H1 (cell line): ENCODE measurements at regions not wholly inside any gene's neighbourhood (a gene's known extent, or its start where the extent isn't known, plus 50 kb on each side); places are given as distances from the start of the nearest gene placed in this dataset.

Experiments
- CTCF ChIA-PET: fragments of 300-600 bp; sonication (Branson Sonifier 250); formaldehyde crosslinking; loops from one replicate; lab custom pipeline; 2021; ENCODE audit not compliant: partially characterized antibody; lab: Charles Lee
- POLR2A ChIA-PET: fragments of 300-600 bp; sonication (Branson Sonifier 250); formaldehyde crosslinking; loops from one replicate; lab custom pipeline; 2021; ENCODE audit warnings: inconsistent platforms; ENCODE audit not compliant: partially characterized antibody; lab: Charles Lee
- DNase-seq, 2 experiments: peaks; one replicate each; pipeline versions ENCODE4 v3.0.0 to v3.0.0-alpha.2; 2010 to 2022; ENCODE audit warnings: low spot score in 2 of 2, low read depth in 1 of 2, mixed read lengths in 1 of 2
- FAIRE-seq: peaks from 2 replicates; lab custom pipeline; 2011; peaks lifted over from hg19 to GRCh38; lab: Jason Lieb, UNC
- H2AFZ ChIP-seq: 2 replicates; pipeline ENCODE4 v1.8.1; 2012; ENCODE audit warnings: low read length, inconsistent platforms
- H2AK5ac ChIP-seq: 2 replicates; pipeline ENCODE4 v1.6.1; 2013; ENCODE audit warnings: low read depth, low read length
- H2BK120ac ChIP-seq: replicated peaks from 2 replicates; pipeline ENCODE3; 2013; ENCODE audit warnings: low read depth, low read length, inconsistent platforms
- H2BK12ac ChIP-seq: 2 replicates; pipeline ENCODE4 v1.6.1; 2013; ENCODE audit warnings: low read depth, low read length
- H2BK15ac ChIP-seq: 2 replicates; pipeline ENCODE4 v1.6.1; 2013; ENCODE audit warnings: low read length
- H2BK20ac ChIP-seq: 2 replicates; pipeline ENCODE4 v1.6.1; 2013; ENCODE audit warnings: low read length
- H2BK5ac ChIP-seq: 2 replicates; pipeline ENCODE4 v1.6.1; 2013; ENCODE audit warnings: low read depth, low read length
- H3K14ac ChIP-seq: 2 replicates; pipeline ENCODE4 v1.6.1; 2013; ENCODE audit warnings: inconsistent platforms; ENCODE audit not compliant: insufficient read length
- H3K18ac ChIP-seq: 2 replicates; pipeline ENCODE4 v1.6.1; 2013; ENCODE audit warnings: low read length; ENCODE audit errors: extremely low read depth
- H3K23ac ChIP-seq: 2 replicates; pipeline ENCODE4 v1.6.1; 2013; ENCODE audit warnings: inconsistent platforms; ENCODE audit not compliant: insufficient read length
- H3K23me2 ChIP-seq: 2 replicates; pipeline ENCODE4 v1.6.1; 2013; ENCODE audit warnings: low read depth, low read length
- H3K27ac ChIP-seq: 2 replicates; pipeline ENCODE4 v1.6.1; 2011; ENCODE audit warnings: low read depth, low read length, inconsistent platforms
- H3K27me3 ChIP-seq, 4 experiments: replicated peaks in 1 of 4; 1 replicate in 1 of 4; 2 replicates in 3 of 4; pipeline versions ENCODE4 v1.6.1 to v1.8.1; 2011 to 2013; ENCODE audit warnings: low read length in 3 of 4, mild to moderate bottlenecking in 3 of 4, inconsistent platforms in 2 of 4, mixed read lengths in 2 of 4, moderate library complexity in 1 of 4; ENCODE audit not compliant: control insufficient read depth in 3 of 4, insufficient read depth in 3 of 4; ENCODE audit errors: extremely low read depth in 1 of 4
- H3K36me3 ChIP-seq, 4 experiments: 2 replicates each; pipeline versions ENCODE4 v1.6.1 to v1.8.1; 2011 to 2013; ENCODE audit warnings: mild to moderate bottlenecking in 4 of 4, low read length in 3 of 4, moderate library complexity in 2 of 4, control low read depth in 1 of 4, inconsistent platforms in 1 of 4; ENCODE audit not compliant: insufficient read depth in 4 of 4, control insufficient read depth in 2 of 4
- H3K4ac ChIP-seq: replicated peaks from 2 replicates; pipeline ENCODE3; 2013; ENCODE audit warnings: low read length, low read depth, mixed read lengths, inconsistent platforms; ENCODE audit not compliant: insufficient read length
- H3K4me1 ChIP-seq, 4 experiments: replicated peaks in 1 of 4; 1 replicate in 1 of 4; 2 replicates in 3 of 4; pipeline versions ENCODE4 v1.6.1 to v1.8.1; 2011 to 2013; ENCODE audit warnings: low read length in 3 of 4, inconsistent platforms in 2 of 4, mixed read lengths in 1 of 4; ENCODE audit not compliant: insufficient read depth in 4 of 4, control insufficient read depth in 3 of 4
- H3K4me2 ChIP-seq, 2 experiments: 2 replicates each; pipeline versions ENCODE4 v1.6.1 to v1.8.1; 2011 to 2013; ENCODE audit warnings: low read depth in 2 of 2, low read length in 2 of 2, control low read depth in 1 of 2, inconsistent platforms in 1 of 2, mild to moderate bottlenecking in 1 of 2; ENCODE audit not compliant: insufficient read depth in 1 of 2
- H3K4me3 ChIP-seq, 4 experiments: fragments of 200-600, 300-600 bp in 1 of 4; sonication (generic), shearing (Covaris generic), sonication (Bioruptor Twin) in 1 of 4; 2 replicates each; pipeline versions ENCODE4 v1.5.1 to v1.8.1; 2011 to 2016; ENCODE audit warnings: low read length in 4 of 4, low read depth in 3 of 4, control low read depth in 2 of 4, inconsistent platforms in 2 of 4, mild to moderate bottlenecking in 2 of 4, mixed read lengths in 1 of 4, moderate library complexity in 1 of 4; ENCODE audit not compliant: insufficient read depth in 2 of 4; ENCODE audit errors: extremely low read depth in 1 of 4
- H3K56ac ChIP-seq: replicated peaks from 2 replicates; pipeline ENCODE3; 2013; ENCODE audit warnings: low read depth, mild to moderate bottlenecking, mixed read lengths, low read length, inconsistent platforms; ENCODE audit not compliant: insufficient read length
- H3K79me1 ChIP-seq: 2 replicates; pipeline ENCODE4 v1.6.1; 2013; ENCODE audit warnings: low read depth, low read length, control low read depth
- H3K79me2 ChIP-seq, 2 experiments: 2 replicates each; pipeline versions ENCODE4 v1.6.1 to v1.8.1; 2012 to 2013; ENCODE audit warnings: low read length in 2 of 2, mild to moderate bottlenecking in 2 of 2, inconsistent platforms in 1 of 2; ENCODE audit not compliant: insufficient read depth in 2 of 2, control insufficient read depth in 1 of 2
- H3K9ac ChIP-seq, 4 experiments: replicated peaks in 1 of 4; 1 replicate in 1 of 4; 2 replicates in 3 of 4; pipeline versions ENCODE4 v1.6.1 to v1.8.1; 2011 to 2013; ENCODE audit warnings: low read depth in 3 of 4, low read length in 3 of 4, control low read depth in 2 of 4, mild to moderate bottlenecking in 2 of 4, moderate library complexity in 2 of 4, inconsistent platforms in 1 of 4; ENCODE audit errors: extremely low read depth in 1 of 4
- H3K9me3 ChIP-seq, 2 experiments: 2 replicates each; pipeline versions ENCODE4 v1.6.1 to v1.8.1; 2012 to 2013; ENCODE audit warnings: mild to moderate bottlenecking in 2 of 2, moderate library complexity in 2 of 2, control low read depth in 1 of 2, inconsistent platforms in 1 of 2, low read depth in 1 of 2, low read length in 1 of 2, mixed read lengths in 1 of 2; ENCODE audit not compliant: insufficient read depth in 2 of 2
- H4K20me1 ChIP-seq, 2 experiments: replicated peaks in 1 of 2; 2 replicates each; pipeline versions ENCODE3 to v1.8.1; 2011 to 2013; ENCODE audit warnings: inconsistent platforms in 2 of 2, low read length in 2 of 2, mild to moderate bottlenecking in 1 of 2; ENCODE audit not compliant: insufficient read depth in 2 of 2, control insufficient read depth in 1 of 2
- H4K5ac ChIP-seq: 2 replicates; pipeline ENCODE4 v1.6.1; 2013; ENCODE audit warnings: low read length, low read depth, mixed read lengths, inconsistent platforms; ENCODE audit not compliant: insufficient read length
- H4K8ac ChIP-seq: 2 replicates; pipeline ENCODE4 v1.8.0; 2013; ENCODE audit warnings: mild to moderate bottlenecking, moderate library complexity, low read length, inconsistent platforms; ENCODE audit not compliant: insufficient read depth; ENCODE audit errors: extremely low read depth
- H4K91ac ChIP-seq: replicated peaks from 2 replicates; pipeline ENCODE3; 2013; ENCODE audit warnings: low read length, mixed read lengths, inconsistent platforms; ENCODE audit not compliant: insufficient read length
- CHD1 ChIP-seq: IDR thresholded peaks from 2 replicates; pipeline ENCODE4 v1.6.1; 2012; ENCODE audit warnings: low read depth, low read length, improper control_type of control experiment
- EZH2 ChIP-seq: fragments of 200-600 bp; sonication (generic); IDR thresholded peaks from 2 replicates; pipeline ENCODE4 v1.7.1; 2012; ENCODE audit warnings: low read depth, mild to moderate bottlenecking, moderate library complexity, low read length, inconsistent platforms; ENCODE audit not compliant: severe bottlenecking
- POU5F1 ChIP-seq: IDR thresholded peaks from 2 replicates; pipeline ENCODE4 v1.6.1; 2011; ENCODE audit warnings: low read depth, mild to moderate bottlenecking, low read length, moderate library complexity
- SIRT6 ChIP-seq: IDR thresholded peaks from one replicate; pipeline ENCODE4 v1.7.1; 2012; ENCODE audit warnings: low read length, inconsistent platforms
- WGBS, 2 experiments: shearing (Covaris generic) in 1 of 2; methylation state at CpG; one replicate each; pipeline versions ENCODE4 v1.1.6 to v1.1.7; 2013 to 2015; ENCODE audit warnings: low lambda C conversion rate in 2 of 2, mixed read lengths in 2 of 2, inconsistent platforms in 1 of 2, low coverage in 1 of 2, missing lambda C conversion rate in 1 of 2; ENCODE audit not compliant: insufficient replicate concordance in 2 of 2, insufficient coverage in 1 of 2, insufficient read length in 1 of 2; ENCODE audit errors: extremely low coverage in 1 of 2, missing lambda C conversion rate in 1 of 2; 5-methylcytosine and 5-hydroxymethylcytosine counted together
- TF ChIP-seq, protein P1 (sequence below): IDR thresholded peaks from 2 replicates; pipeline ENCODE4 v1.6.1; 2011; ENCODE audit warnings: low read depth, mild to moderate bottlenecking, low read length; ENCODE audit not compliant: insufficient read depth

DNA sequence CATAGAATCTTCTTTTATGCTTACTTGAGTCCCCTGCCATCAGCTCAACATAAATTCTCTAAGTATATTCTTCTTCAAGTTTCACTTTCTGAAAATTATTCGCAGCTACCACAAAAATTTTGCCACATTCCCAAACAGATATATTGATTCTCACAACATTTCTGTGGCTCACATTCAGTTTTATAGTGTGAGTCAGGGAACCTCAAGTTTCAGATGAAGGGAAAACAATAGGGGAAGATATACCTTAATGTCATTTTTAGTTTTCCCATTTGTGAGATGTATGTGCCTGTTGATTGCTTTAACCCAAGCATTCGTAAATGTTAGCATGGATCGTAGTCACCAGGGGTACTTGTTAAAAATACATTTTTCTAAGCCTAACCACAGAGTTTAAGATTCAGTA is 465.8 kb downstream of the CCER1 start:
- Histone ChIP-seq H3K14ac (no peak overlapping the region), H4K8ac (no peak overlapping the region), H2AFZ (no peak overlapping the region), H3K23ac (no peak overlapping the region), H3K4me3 (no peak overlapping the region), H3K27ac (no peak overlapping the region), H2BK5ac (no peak overlapping the region), H3K79me2 (no peaks in the 10 kb centered on the region), H4K5ac (no peak overlapping the region), H4K91ac (no peak overlapping the region), H3K4me2 (no peak overlapping the region), H3K79me1 (no peaks in the 10 kb centered on the region), H3K18ac (no peak overlapping the region), H2BK20ac (no peak overlapping the region), H2BK12ac (no peak overlapping the region), H3K4ac (no peak overlapping the region), H2AK5ac (no peak overlapping the region), H3K4me1 (no peaks in the 10 kb centered on the region), H3K23me2 (peaks cover 2% of the 10 kb centered on the region; the same call in 1 of the 2 replicates), H3K9ac (no peak overlapping the region), H3K9me3 (peaks cover 10 to 12% of the 10 kb centered on the region in 2 experiments; a peak in 3 of 4 replicates), H3K27me3 (no peaks in the 10 kb centered on the region), H3K36me3 (no peaks in the 10 kb centered on the region), H4K20me1 (no peaks in the 10 kb centered on the region), H2BK120ac (no peak overlapping the region), H2BK15ac (no peak overlapping the region), H3K56ac (no peak overlapping the region)
- DNase-seq = no peak
- no peak for FAIRE-seq
- WGBS, 2 experiments = 57% methylated on average over 3 of the region's 3 CpGs; no CpG with 5 or more reads in 1 of the 2 experiments
- CTCF ChIA-PET = no interaction called here
- POLR2A ChIA-PET = no interaction called here
- TF ChIP-seq SIRT6 (no peak), POU5F1 (no peak), CHD1 (no peak), EZH2 (no peak)
- TF ChIP-seq, protein P1, sequence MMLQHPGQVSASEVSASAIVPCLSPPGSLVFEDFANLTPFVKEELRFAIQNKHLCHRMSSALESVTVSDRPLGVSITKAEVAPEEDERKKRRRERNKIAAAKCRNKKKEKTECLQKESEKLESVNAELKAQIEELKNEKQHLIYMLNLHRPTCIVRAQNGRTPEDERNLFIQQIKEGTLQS = no peak
